ENCODE measurements at regions not wholly inside any gene's neighbourhood (a gene's known extent, or its start where the extent isn't known, plus 50 kb on each side); places are given as distances from the start of the nearest gene placed in this dataset.

DNA sequence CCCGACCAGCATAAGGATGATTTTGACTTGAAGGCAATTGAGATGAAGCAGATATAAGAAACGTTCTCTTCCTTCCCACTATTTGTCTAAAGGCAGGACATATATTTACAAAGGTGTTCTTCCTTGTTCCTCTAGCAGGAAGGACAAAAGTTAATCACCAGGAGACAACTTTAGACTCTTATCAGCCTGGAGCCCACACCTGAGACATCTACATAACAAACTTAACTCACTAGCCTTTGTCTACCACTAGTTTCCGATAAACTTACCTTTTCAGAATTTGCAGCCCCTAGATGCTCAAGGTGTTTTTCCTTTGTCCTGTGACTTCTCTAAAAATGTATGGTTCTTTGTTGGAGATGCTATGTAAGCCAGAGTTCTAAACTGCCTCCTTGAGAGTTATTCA is 1047.8 kb upstream of the NXPH2 start:
- H3K27me3 ChIP-seq (ENCODE audit: insufficient read depth, low read length, poor library complexity) = no peaks in the 10 kb centered on the region
- no peak overlapping the region for H3K4me3 ChIP-seq (ENCODE audit: low read length)
- H3K4me2 ChIP-seq (ENCODE audit: low read length) = no peak overlapping the region
- no peak overlapping the region for H3K27ac ChIP-seq (ENCODE audit: low read depth, low read length)
- no peak overlapping the region for H2AK5ac ChIP-seq (ENCODE audit: low read length)
- H3K4me1 ChIP-seq (ENCODE audit: control insufficient read depth, low read depth, low read length) = no peaks in the 10 kb centered on the region
- no peaks in the 10 kb centered on the region for H3K36me3 ChIP-seq (ENCODE audit: control insufficient read depth, insufficient read depth, low read length)
- no peak overlapping the region for H4K8ac ChIP-seq (ENCODE audit: low read depth, low read length)
- H2BK120ac ChIP-seq (ENCODE audit: low read depth, low read length) = no peak overlapping the region
- H3K79me2 ChIP-seq (ENCODE audit: control insufficient read depth, insufficient read depth, low read length) = no peaks in the 10 kb centered on the region
- H3K23ac ChIP-seq (ENCODE audit: low read length) = no peak overlapping the region
- no peak overlapping the region for H2BK15ac ChIP-seq (replicated peaks; ENCODE audit: low read depth)
- H2BK5ac ChIP-seq (ENCODE audit: low read length) = no peak overlapping the region
- H4K5ac ChIP-seq (ENCODE audit: low read length) = no peak overlapping the region
- H3K9ac ChIP-seq (ENCODE audit: low read length) = no peak overlapping the region
- H3K56ac ChIP-seq (ENCODE audit: low read length) = no peak overlapping the region
- H3K18ac ChIP-seq (ENCODE audit: low read length) = no peak overlapping the region
- no peak overlapping the region for H3K4ac ChIP-seq (ENCODE audit: low read depth, low read length)
- peak; percentile 21 for DNase-seq
- no CpG with 5 or more reads among the region's 3 CpGs for whole genome bisulfite sequencing (ENCODE audit: extremely low coverage, insufficient coverage, low lambda C conversion rate)
- H3K79me1 ChIP-seq (ENCODE audit: low read length) = no peaks in the 10 kb centered on the region

GRCh38 chr2:139825726-139826125 is 1045.5 kb upstream of the NXPH2 start:
- no peak overlapping the region for H3K23ac ChIP-seq (ENCODE audit: low read length)
- no peak overlapping the region for H2BK15ac ChIP-seq (replicated peaks; ENCODE audit: low read depth)
- H3K4me1 ChIP-seq (ENCODE audit: control insufficient read depth, low read depth, low read length) = no peaks in the 10 kb centered on the region
- H3K18ac ChIP-seq (ENCODE audit: low read length) = no peak overlapping the region
- no peak overlapping the region for H3K9ac ChIP-seq (ENCODE audit: low read length)
- H3K27ac ChIP-seq (ENCODE audit: low read depth, low read length) = no peak overlapping the region
- no peak overlapping the region for H4K8ac ChIP-seq (ENCODE audit: low read depth, low read length)
- WGBS (ENCODE audit: extremely low coverage, insufficient coverage, low lambda C conversion rate) = no CpG with 5 or more reads among the region's 1 CpG
- H2BK5ac ChIP-seq (ENCODE audit: low read length) = no peak overlapping the region
- no peak overlapping the region for H2BK120ac ChIP-seq (ENCODE audit: low read depth, low read length)
- no peaks in the 10 kb centered on the region for H3K79me1 ChIP-seq (ENCODE audit: low read length)
- H3K36me3 ChIP-seq (ENCODE audit: control insufficient read depth, insufficient read depth, low read length) = no peaks in the 10 kb centered on the region
- no peak overlapping the region for H4K5ac ChIP-seq (ENCODE audit: low read length)
- H3K4me2 ChIP-seq (ENCODE audit: low read length) = no peak overlapping the region
- DNase-seq = no peak
- no peaks in the 10 kb centered on the region for H3K79me2 ChIP-seq (ENCODE audit: control insufficient read depth, insufficient read depth, low read length)
- H3K4ac ChIP-seq (ENCODE audit: low read depth, low read length) = no peak overlapping the region
- no peak overlapping the region for H3K56ac ChIP-seq (ENCODE audit: low read length)
- no peaks in the 10 kb centered on the region for H3K27me3 ChIP-seq (ENCODE audit: insufficient read depth, low read length, poor library complexity)
- H2AK5ac ChIP-seq (ENCODE audit: low read length) = no peak overlapping the region
- H3K4me3 ChIP-seq (ENCODE audit: low read length) = no peak overlapping the region

DNA sequence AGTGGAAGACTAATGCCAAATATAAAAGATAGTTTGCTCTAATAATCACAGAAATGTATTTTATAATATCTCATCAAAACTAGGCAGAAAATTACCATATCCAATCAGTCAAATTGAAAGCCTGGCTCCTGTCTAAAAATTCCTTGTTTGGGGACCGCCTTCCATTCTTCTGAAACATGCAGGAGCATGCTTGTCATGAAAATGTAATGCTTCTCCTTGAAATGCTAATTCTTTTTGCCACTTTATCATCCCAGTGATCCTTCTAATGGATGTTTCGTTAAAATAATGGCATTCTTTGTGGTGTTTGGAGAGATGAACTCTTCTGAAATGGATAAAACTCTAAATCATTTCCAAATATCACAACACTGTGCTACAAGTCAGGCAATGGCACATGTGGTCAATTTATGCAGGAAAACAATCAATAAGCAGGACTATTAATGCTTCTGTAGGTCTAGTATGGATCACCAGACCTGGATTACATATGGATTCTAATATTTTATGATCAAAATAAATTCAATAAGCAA is 1039.1 kb upstream of the NXPH2 start:
- Histone ChIP-seq H4K5ac (ENCODE audit: low read length) (no peak overlapping the region), H2AK5ac (ENCODE audit: low read length) (no peak overlapping the region), H2BK120ac (ENCODE audit: low read depth, low read length) (no peak overlapping the region), H3K79me1 (ENCODE audit: low read length) (no peaks in the 10 kb centered on the region), H3K18ac (ENCODE audit: low read length) (no peak overlapping the region), H3K23ac (ENCODE audit: low read length) (no peak overlapping the region), H3K27ac (ENCODE audit: low read depth, low read length) (no peak overlapping the region), H3K4me2 (ENCODE audit: low read length) (no peak overlapping the region), H3K56ac (ENCODE audit: low read length) (no peak overlapping the region), H3K4me3 (ENCODE audit: low read length) (no peak overlapping the region), H4K8ac (ENCODE audit: low read depth, low read length) (no peak overlapping the region), H3K4ac (ENCODE audit: low read depth, low read length) (no peak overlapping the region), H3K36me3 (ENCODE audit: control insufficient read depth, insufficient read depth, low read length) (no peaks in the 10 kb centered on the region), H3K27me3 (ENCODE audit: insufficient read depth, low read length, poor library complexity) (no peaks in the 10 kb centered on the region), H3K9ac (ENCODE audit: low read length) (no peak overlapping the region), H2BK15ac (replicated peaks; ENCODE audit: low read depth) (no peak overlapping the region), H3K79me2 (ENCODE audit: control insufficient read depth, insufficient read depth, low read length) (no peaks in the 10 kb centered on the region), H2BK5ac (ENCODE audit: low read length) (no peak overlapping the region), H3K4me1 (ENCODE audit: control insufficient read depth, low read depth, low read length) (no peaks in the 10 kb centered on the region)
- DNase-seq = no peak
- no CpG with 5 or more reads among the region's 2 CpGs for WGBS (ENCODE audit: extremely low coverage, insufficient coverage, low lambda C conversion rate)

GRCh38 chr2:139814458-139814857 is 1034.3 kb upstream of the NXPH2 start:
- no peak overlapping the region for H2BK5ac ChIP-seq (ENCODE audit: low read length)
- no peak for DNase-seq
- no peak overlapping the region for H3K4me3 ChIP-seq (ENCODE audit: low read length)
- no peak overlapping the region for H2AK5ac ChIP-seq (ENCODE audit: low read length)
- no peak overlapping the region for H2BK120ac ChIP-seq (ENCODE audit: low read depth, low read length)
- no peak overlapping the region for H2BK15ac ChIP-seq (replicated peaks; ENCODE audit: low read depth)
- H4K8ac ChIP-seq (ENCODE audit: low read depth, low read length) = no peak overlapping the region
- no peak overlapping the region for H3K4me2 ChIP-seq (ENCODE audit: low read length)
- H4K5ac ChIP-seq (ENCODE audit: low read length) = no peak overlapping the region
- H3K56ac ChIP-seq (ENCODE audit: low read length) = no peak overlapping the region
- H3K4ac ChIP-seq (ENCODE audit: low read depth, low read length) = no peak overlapping the region
- no peaks in the 10 kb centered on the region for H3K27me3 ChIP-seq (ENCODE audit: insufficient read depth, low read length, poor library complexity)
- H3K79me1 ChIP-seq (ENCODE audit: low read length) = no peaks in the 10 kb centered on the region
- no peaks in the 10 kb centered on the region for H3K79me2 ChIP-seq (ENCODE audit: control insufficient read depth, insufficient read depth, low read length)
- no peak overlapping the region for H3K18ac ChIP-seq (ENCODE audit: low read length)
- no peak overlapping the region for H3K23ac ChIP-seq (ENCODE audit: low read length)
- H3K4me1 ChIP-seq (ENCODE audit: control insufficient read depth, low read depth, low read length) = no peaks in the 10 kb centered on the region
- H3K36me3 ChIP-seq (ENCODE audit: control insufficient read depth, insufficient read depth, low read length) = no peaks in the 10 kb centered on the region
- no CpG with 5 or more reads among the region's 2 CpGs for WGBS (ENCODE audit: extremely low coverage, insufficient coverage, low lambda C conversion rate)
- H3K27ac ChIP-seq (ENCODE audit: low read depth, low read length) = no peak overlapping the region
- H3K9ac ChIP-seq (ENCODE audit: low read length) = no peak overlapping the region

DNA sequence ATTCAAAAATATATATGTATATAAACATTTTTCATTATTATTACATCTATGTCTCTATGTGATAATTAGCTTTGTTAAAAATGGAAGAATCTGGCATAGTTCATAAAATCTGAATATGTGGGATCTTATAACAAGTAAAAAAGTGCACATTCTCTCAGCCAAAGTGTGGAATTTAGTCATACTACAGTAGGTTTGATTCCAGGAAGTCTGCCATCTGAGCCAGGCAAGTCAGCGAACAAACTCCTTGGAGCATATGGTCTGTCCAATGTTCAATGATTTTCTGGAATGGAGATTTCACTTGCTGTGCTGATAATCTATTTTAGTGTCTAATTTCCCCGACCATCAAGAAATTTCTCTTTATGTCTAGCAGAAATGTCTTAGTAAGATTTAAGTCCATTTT is 1033.2 kb upstream of the NXPH2 start:
- no peak overlapping the region for H3K9ac ChIP-seq (ENCODE audit: low read length)
- H4K5ac ChIP-seq (ENCODE audit: low read length) = no peak overlapping the region
- no CpG with 5 or more reads among the region's 2 CpGs for WGBS (ENCODE audit: extremely low coverage, insufficient coverage, low lambda C conversion rate)

DNA sequence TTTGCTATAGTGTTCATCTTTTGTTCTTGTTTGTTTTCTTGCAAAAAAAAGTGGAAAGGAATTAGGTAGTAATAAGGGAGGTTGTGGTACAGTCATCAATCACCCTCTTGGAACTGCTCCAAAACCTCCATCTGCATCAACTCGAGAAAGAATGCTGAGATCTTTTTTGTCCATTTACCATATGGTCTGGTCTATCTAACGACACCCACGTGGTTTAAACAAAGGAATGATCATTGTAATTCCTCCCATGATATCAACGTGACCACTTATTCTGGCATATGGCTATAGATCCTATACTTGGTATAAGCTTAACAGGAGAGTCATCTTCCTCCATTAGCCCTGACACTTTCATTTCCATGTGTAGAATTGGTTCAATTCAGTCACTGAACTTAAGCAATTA is 1025.3 kb upstream of the NXPH2 start:
- Histone ChIP-seq H3K79me2 (ENCODE audit: control insufficient read depth, insufficient read depth, low read length) (no peaks in the 10 kb centered on the region), H3K27ac (ENCODE audit: low read depth, low read length) (no peak overlapping the region), H2BK120ac (ENCODE audit: low read depth, low read length) (no peak overlapping the region), H3K4me2 (ENCODE audit: low read length) (no peak overlapping the region), H3K4me1 (ENCODE audit: control insufficient read depth, low read depth, low read length) (no peaks in the 10 kb centered on the region), H3K4me3 (ENCODE audit: low read length) (no peak overlapping the region), H2BK15ac (replicated peaks; ENCODE audit: low read depth) (no peak overlapping the region), H2AK5ac (ENCODE audit: low read length) (no peak overlapping the region), H3K27me3 (ENCODE audit: insufficient read depth, low read length, poor library complexity) (no peaks in the 10 kb centered on the region), H3K36me3 (ENCODE audit: control insufficient read depth, insufficient read depth, low read length) (no peaks in the 10 kb centered on the region), H3K23ac (ENCODE audit: low read length) (no peak overlapping the region), H3K9ac (ENCODE audit: low read length) (no peak overlapping the region), H3K79me1 (ENCODE audit: low read length) (no peaks in the 10 kb centered on the region), H2BK5ac (ENCODE audit: low read length) (no peak overlapping the region), H4K8ac (ENCODE audit: low read depth, low read length) (no peak overlapping the region), H3K18ac (ENCODE audit: low read length) (no peak overlapping the region), H3K4ac (ENCODE audit: low read depth, low read length) (no peak overlapping the region), H4K5ac (ENCODE audit: low read length) (no peak overlapping the region), H3K56ac (ENCODE audit: low read length) (no peak overlapping the region)
- WGBS (ENCODE audit: extremely low coverage, insufficient coverage, low lambda C conversion rate) = no CpG with 5 or more reads among the region's 4 CpGs
- no peak for DNase-seq

More for the DNA sequence above, 1033.2 kb upstream of the NXPH2 start:
- Histone ChIP-seq H3K36me3 (ENCODE audit: control insufficient read depth, insufficient read depth, low read length) (no peaks in the 10 kb centered on the region), H3K18ac (ENCODE audit: low read length) (no peak overlapping the region), H3K56ac (ENCODE audit: low read length) (no peak overlapping the region), H3K79me1 (ENCODE audit: low read length) (no peaks in the 10 kb centered on the region), H2BK120ac (ENCODE audit: low read depth, low read length) (no peak overlapping the region), H3K27ac (ENCODE audit: low read depth, low read length) (no peak overlapping the region), H2BK5ac (ENCODE audit: low read length) (no peak overlapping the region), H2BK15ac (replicated peaks; ENCODE audit: low read depth) (no peak overlapping the region), H4K8ac (ENCODE audit: low read depth, low read length) (no peak overlapping the region), H3K79me2 (ENCODE audit: control insufficient read depth, insufficient read depth, low read length) (no peaks in the 10 kb centered on the region), H3K4me3 (ENCODE audit: low read length) (no peak overlapping the region), H3K4me2 (ENCODE audit: low read length) (no peak overlapping the region), H3K27me3 (ENCODE audit: insufficient read depth, low read length, poor library complexity) (no peaks in the 10 kb centered on the region), H3K4me1 (ENCODE audit: control insufficient read depth, low read depth, low read length) (no peaks in the 10 kb centered on the region), H3K4ac (ENCODE audit: low read depth, low read length) (no peak overlapping the region), H3K23ac (ENCODE audit: low read length) (no peak overlapping the region), H2AK5ac (ENCODE audit: low read length) (no peak overlapping the region)
- DNase-seq = no peak
